ENCODE measurements at regions not wholly inside any gene's neighbourhood (a gene's known extent, or its start where the extent isn't known, plus 50 kb on each side); places are given as distances from the start of the nearest gene placed in this dataset.

DNA sequence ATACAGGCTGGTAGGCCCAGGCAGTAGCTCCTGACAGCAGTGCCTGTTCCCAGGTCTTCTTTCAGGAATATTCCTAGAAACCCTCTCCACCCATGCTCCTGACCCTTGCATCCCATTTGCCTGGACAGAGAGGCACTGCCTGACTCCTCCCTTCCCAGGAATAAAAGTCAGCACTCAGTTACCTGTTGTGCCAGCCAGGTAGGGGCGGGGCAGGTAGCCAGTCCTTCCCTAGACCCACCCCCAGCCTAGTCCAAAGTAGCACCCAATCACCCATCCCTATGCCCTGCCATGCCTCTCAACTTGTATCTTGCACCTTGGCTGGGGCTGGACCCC lies 129.9 kb downstream of the MRPL14 start:
- DNase-seq = no peak

DNA sequence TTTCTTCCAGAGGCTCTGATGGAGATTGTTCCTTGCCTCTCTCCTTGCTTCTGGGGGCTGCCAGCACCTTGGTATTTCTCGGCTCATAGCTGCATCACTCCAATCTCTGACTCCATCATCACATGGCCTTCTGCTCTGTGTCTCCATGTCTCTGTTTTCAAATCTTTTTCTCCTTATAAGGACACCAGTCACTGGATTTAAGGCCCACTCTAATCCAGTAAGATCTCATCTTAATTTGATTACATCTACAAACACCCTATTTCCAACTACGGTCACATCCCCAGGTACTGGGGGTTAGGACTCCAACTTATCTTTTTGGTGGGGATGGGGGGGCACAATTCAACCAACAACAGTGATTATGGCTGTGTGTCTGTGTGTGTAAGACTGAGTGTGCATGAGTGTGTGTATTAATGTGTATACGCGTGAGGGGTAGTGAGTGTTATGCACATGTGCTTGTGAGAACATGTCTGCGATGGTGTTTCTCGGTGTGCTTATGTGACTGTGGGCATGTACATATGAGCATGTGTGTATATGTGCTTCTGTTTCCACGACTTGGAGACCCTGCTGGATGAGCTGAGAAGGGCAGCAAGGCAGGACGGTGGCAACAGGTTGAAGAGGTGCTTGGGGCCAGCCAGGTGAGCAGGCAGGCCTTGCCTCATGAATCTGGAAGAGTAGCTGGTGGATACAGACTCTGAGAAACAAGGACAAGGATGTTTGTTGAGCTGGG lies 130.5 kb downstream of the MRPL14 start:
- DNase-seq = no peak

DNA sequence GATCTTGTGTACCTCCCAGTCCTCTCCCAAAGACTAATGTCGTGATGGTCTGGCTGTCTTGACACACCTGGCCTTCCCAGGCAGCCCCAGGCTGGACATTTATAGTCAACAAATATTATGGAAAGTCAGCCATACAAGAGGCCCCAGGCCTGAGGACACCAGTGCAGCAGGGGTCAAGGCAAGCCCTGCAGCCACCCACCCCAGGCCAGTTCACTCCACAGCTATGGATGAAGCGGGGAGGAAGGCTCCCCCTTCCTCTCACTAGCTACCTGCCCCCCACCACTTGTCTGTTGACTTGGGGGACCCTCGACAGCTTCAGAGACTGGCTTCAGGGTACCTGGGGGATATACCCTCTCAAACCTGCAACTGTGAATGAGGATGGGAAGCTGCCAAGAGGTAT lies 132.1 kb downstream of the MRPL14 start:
- DNase-seq = no peak

DNA sequence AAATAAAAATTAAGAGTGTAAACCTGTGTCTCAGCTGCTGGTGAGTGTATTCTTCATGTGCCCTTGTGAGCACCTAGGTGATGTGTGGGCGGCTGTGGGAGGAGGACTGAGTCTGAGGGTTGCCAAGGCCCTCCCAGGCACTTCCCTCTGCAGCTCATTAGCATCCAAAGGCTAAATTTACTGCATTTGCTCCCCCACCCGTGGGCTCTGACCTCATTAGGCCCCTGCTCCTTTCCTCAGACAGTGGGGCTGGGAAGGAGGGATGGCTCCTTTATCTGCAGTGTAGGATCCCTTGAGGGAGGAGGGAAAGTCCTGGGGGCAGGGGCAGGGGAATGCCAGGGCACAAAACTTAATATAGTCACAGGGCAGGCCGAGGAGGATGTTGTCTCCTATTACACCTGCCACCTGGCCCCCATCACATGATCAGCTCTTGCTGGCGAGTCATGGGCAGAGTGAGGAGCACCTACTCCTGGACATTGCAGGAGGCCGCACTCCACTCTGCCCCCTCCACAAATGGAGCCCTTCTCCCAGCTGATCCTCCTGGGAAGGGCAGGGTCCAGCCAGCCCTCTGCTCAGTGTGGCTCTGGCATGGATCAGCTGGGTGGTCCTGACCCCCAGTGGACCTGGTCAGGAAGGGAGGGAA lies 133.2 kb downstream of the MRPL14 start:
- DNase-seq = no peak

DNA sequence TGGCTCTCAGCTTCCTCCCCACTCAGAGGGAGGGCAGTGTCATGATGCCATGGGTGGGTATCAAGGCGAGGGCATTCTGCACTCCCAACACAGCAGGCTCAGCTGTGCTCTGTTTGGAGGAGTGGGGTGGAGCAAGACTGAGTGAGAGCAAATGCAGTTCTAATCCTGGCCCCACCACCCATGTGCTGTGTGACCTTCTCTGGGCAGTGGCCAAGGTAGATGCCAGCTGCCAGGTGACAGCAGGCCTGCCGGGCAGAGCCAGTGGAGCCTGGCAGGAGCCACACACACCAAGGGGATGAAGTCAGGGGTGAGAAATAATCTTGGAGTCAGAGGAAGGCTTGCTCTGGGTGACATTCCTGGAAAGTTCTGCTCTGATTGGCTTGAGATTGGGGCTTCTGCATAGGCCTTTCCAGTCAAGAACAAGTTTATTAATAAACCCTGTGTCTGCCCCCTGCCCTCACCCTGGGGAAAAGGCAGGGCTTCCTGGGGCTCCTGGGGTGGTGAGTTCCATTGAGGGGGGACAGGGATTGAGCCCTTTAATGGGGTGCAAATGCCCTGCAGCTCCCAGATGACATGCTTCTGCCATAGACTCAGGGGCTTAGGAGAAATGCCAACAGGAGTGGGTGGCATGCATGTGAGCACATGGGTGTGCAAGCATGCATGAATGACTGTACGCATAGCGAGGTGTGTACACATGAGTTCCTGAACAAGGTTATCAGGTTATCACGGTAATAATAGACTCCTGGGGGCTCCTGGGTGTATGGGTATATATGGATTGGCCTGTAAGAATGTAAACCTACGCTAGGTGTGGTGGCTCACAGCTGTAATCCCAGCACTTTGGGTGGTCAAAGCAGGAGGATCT lies 134.2 kb downstream of the MRPL14 start:
- no peak for DNase-seq

DNA sequence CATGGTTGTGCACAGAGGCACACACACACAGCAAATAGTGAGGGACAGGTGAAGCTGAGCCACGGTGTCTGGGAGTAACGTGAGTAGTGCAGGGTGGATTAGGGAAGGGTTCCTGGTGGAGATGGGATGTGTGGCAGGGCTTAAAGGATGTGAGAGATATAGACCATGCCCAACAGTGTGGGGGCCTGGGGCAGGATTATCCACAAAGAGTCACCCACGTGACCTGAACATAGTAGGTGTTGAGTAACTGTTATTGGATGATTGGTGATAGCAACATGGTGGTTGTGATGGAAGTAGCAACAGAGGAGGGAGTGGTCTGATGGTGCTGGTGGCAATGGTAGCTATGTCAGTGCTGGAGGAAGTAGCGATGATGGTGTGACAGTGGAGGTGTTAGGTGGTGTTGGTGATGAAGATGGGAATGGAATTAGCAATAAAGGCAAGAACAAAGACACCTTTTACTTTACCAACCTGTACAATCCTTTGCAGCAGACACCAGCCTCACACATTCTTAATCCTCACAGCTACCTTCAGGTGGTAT lies 135.1 kb downstream of the MRPL14 start:
- no peak for DNase-seq

DNA sequence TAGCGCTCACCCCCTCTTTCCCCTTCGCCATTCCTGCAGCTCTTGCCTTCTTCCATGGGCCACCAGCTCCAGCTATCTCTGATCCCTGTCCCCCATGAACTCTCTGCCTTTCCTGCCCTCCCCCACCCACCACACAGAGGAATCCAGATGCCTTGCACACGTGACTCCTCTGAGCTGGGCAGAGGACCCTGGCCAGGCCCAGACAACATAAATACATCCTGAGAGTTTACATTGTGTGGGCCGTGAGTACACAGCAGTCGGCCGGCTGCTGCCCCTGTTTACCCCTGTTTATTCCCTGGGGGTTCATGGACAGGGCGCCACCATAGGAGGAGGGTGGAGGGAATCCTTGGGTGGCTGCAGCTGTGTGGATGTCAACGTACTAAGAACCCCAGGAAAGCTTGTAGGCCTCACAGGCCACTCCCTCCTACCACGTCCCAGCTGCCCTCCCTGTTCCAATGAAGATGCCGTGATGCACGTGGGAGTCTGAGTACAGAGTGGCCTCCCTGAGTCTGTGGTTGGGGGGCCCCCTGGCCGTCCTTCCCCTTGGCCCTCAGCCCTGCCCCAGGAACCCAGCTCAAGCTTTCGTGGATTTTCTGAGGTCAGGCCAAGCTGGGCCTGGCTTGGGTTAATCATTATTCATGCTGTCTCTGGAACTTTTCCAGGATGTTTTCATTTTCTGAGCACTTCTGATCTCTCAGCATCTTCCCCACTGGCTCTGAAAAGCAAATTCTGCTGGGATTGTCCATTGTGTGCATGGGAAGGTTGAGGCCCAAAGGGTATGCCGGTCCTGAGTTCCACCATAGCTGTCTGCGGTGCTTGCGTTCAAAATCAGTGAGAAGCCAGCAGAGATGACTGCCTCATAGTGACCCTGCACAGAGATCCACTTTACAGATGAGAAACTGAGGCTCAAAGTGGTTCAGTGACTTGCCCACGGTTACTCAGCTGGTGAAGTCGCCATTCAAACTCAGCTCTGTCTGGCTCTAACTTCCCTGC lies 136.3 kb downstream of the MRPL14 start:
- no peak for DNase-seq

DNA sequence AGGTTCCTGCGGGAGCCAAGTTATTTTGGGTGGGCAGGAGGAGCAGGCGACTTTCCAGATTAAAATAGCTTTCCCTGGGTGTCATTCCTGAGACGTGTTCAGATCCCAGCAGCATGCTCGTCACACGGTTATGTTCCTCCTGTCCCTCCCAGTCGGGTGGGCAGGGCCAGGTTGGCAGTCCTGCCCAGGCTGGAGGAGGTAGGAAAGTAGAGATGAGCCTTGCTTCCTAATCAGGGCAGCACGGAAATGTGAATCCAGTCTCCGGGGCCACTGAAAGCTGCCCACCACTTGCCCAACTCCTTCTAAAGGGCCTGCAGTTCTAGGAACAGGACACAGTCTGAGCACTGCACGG lies 137.0 kb downstream of the MRPL14 start:
- DNase-seq = no peak

DNA sequence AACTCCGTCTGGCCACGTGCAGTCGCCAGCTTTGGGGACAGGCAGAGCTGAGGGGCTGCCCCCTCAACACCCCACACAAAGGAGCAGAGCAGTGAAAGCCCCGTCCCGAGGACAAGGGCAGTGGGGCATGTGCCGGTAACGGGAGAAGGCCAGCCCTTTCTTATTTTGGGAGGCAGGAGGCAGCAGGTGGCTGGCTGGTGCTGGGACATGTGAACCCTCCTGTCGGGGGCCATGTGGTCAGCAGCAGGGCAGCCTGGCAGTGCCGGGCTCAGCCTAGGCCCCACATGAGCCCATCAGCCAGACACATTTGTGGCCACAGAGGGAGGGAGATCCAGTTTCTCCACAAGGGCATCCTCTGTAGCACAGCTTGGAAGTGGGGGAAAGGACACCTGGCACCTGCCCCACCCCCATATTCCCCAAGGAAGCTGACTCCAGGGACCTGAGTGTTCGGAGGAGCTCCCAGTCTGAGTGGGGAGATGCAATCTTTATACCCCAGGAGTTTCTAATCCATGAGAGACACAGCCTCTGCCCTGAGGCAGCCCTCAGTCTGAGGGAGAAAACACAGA lies 137.6 kb downstream of the MRPL14 start:
- DNase-seq = no peak

DNA sequence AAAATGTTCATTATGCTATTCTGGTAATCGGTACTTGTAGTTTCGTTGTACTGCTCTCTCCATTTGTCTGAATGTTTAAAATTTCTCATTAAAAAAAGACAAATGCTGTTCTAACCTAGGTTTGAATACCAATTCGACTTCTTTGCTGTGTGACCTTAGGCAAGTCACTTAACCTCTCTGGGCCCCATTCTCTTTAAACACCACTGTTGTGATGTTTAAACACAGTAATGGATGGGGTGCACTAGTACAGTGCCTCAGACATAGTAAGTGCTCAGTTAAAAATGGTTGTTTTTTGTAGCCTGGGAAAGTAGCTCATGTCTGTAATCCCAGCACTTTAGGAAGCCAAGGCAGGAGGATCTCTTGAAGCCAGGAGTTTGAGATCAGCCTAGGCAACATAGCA lies 138.5 kb downstream of the MRPL14 start:
- DNase-seq = no peak

DNA sequence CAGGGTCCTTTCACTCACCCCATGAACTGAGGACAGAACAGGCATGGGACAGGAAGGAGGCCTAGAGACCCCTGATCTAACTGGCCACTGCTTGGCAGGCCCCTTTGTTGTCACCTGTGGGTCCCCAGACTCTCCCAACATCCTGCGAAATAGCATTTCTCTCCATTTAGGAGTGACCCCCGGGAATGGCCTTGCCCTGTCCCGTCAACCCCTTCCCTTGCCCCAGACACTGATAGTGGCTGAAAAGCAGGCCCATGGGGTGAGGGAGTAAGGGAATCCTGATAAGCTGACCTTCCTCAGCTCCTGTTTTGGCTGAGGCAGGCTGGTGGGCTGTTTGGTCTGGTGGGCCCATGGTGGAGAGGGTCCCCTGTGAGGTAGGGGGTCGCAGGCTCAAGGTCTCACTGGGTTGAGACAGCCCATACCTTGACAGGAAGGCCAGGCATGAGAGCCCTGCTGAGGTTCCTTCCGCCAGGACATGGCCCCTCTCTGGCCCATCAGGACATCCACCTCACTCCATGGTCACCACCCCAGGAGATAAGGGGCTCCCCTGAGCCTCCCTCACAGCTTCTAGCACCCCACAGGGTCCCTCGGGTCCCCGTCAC lies 139.3 kb downstream of the MRPL14 start:
- DNase-seq = no peak

DNA sequence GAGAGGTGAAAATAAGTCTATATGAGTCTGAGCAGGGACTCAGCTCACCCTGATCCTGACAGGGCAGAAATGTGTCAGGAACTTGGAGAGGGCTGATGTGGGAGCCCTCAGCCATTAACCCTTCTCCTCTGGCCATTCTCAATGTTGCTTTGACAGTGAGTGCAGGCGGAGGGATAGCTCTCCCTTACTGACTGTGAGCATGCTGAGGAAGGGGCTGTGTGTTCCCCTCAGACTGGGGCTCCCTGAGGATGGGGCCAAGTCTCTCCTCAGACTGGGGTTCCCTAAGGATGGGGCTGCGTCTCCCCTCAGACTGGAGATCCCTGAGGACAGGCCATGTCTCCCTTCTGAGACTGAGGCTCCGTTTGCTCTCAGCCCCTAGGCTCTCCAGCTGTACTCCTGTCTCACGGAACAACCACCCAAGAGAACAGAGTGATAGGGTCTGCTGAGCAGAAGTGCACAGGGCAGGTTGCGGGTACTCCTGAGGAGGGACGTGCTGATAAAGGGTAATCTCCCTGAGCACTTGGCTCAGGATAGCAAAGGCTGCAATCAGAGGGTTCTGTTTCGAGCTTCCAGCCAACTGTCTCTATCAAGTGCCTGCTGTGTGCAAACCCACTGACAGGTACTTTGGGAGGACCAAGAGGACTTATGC lies 141.0 kb downstream of the MRPL14 start:
- no peak for DNase-seq

DNA sequence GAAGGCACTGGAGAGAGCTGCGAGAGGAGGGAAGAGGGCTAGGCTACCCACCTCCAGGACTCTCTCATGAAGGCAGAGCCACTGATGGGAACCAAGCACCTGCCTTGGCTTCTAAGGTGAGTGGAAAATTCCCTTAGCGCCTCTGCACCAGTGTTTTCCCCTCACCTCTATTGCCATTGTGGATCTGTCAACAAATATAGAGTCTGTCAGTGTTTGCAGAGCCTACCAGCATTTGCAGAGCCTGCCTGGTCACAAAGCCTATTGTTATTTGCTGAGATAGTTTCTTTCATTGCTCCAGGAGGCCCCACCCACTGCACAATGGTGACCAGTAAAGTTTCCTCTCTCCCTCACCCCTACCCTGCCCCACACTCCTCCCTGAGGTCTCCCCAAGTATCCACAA lies 141.9 kb downstream of the MRPL14 start:
- no peak for DNase-seq

DNA sequence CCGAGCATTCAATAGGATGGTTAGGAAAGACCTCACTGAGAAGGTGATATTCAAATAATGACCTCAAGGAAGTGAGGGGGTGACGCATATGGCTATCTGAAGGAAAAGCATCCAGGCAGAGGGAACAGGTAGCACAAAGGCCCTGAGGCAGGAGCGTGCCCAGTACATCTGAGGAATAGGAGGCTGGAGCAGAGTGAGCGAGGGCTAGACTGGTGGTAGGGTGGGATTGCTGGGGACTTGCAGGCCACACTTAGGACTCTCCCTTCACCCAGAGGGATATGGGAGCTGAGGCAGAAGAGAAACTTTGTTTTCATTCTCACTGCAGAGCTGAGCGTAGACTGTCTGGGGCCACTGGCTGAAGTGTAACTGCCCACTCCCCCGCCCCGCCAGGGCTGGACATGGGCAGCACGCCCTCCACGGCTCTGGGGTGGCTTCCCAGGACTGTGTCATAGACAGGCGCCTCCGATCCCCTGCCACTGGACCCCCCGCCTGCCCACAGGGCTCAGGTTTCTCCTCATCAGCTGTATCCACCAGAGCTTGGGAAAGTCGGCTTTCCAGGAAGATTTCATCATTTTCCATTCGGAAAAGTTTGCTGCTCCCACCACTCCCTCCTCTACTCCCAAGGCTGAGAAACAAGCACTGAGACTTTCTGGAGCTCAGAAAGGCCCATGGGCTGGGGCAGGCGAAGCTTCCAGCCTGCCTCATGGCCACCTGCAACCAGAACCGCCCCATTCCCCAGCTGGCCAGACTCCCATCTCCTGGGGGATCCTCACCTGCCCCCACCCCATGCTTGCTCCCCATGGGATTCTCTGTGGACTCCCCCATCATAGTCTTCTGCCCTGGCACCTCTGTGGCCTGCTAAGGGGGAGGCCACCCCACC lies 142.6 kb downstream of the MRPL14 start:
- no peak for DNase-seq

DNA sequence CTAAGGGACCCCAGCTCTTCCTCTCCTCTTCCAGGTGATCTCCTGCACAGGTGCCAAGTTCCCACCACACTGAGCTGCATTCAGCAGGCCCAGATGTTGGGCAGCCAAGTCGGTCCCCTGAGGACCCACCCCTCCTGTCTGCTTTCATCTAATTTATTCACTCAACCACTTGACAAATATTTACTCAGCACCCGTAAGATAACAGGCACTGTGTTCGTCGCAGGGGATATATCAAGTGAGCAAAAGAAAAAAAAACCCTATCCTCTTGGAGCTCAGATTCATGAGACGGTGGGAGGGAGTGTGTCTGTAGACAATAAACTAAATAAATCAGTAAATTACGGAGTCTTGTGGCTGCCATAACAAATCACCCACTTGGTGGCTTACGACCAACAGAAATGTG lies 143.6 kb downstream of the MRPL14 start:
- DNase-seq = no peak

DNA sequence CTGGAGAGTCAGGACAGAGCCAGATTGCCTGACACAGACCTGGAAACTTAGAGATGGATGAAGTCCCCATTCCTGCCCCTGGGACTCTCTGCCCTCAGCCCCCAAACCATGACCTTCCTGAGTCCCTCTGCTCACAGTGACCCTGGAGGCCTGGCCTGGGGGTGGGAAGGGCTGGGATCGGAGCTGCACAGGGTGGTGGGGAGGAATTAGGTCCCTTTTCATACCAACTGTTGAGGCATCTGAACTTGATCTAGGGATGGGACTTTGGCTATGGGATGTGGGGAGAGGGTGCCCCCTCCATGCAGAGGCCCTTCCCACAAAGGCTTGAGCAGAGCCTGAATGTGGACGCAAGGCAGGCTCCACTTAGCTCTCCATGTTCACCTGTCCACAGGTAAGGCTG lies 144.1 kb downstream of the MRPL14 start:
- peak; percentile 37 for DNase-seq

DNA sequence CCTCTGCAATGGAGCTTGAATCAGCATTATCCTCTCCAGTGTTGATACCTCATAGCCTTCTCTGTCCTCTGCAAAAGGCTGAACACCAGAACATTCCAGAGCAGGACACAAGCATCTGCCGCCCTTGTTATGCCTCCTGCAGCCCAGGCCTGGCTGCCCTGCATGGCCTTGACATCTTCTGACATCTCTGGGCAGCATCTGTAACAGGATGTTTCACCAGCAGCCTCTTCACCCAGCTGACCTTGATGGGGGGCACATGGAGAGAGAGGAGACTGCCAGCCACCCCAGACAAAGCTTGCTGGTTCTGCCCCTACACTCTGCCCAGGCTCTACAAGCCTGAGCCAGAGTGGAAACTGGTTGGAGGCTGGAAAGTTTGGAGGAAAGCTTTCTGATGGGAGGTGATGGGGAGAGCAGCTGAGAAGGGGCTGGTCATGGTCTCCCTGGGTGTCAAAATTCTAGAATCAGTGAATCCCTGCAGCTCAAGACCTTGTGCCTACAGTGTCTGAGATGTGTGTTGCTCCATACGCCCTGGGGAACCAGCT lies 145.1 kb downstream of the MRPL14 start:
- DNase-seq = peak; percentile 17

DNA sequence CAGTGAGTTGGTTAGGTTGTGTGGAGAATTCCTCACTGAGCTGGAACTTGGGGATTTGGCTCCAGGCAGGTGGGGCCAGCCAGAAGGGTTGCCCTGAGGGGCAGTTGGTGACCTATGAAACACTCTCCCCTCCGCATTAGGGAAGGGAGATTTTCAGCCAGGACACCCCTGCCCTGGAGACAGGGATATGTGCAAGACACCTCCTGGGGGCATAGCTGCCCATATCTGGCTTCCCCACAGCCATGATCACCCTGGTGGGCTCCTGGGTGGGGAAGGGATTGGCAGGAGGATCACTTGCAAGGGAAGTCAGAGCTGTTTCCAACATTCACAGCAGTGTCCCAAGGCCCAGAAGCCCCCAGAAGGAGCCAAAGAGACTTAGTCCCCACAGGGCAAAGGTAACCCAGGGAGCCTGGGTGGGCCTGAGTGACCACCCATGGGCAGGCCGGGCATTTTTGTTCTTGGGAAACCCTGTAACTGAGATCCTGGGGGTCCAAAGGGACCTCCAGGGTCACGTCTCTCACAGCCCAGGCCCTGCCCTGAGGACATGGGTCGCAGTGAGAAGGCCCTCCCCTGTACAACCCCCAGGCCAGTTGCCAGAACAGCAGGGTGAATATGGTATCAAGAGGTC lies 145.8 kb downstream of the MRPL14 start:
- peak; percentile 21 for DNase-seq

DNA sequence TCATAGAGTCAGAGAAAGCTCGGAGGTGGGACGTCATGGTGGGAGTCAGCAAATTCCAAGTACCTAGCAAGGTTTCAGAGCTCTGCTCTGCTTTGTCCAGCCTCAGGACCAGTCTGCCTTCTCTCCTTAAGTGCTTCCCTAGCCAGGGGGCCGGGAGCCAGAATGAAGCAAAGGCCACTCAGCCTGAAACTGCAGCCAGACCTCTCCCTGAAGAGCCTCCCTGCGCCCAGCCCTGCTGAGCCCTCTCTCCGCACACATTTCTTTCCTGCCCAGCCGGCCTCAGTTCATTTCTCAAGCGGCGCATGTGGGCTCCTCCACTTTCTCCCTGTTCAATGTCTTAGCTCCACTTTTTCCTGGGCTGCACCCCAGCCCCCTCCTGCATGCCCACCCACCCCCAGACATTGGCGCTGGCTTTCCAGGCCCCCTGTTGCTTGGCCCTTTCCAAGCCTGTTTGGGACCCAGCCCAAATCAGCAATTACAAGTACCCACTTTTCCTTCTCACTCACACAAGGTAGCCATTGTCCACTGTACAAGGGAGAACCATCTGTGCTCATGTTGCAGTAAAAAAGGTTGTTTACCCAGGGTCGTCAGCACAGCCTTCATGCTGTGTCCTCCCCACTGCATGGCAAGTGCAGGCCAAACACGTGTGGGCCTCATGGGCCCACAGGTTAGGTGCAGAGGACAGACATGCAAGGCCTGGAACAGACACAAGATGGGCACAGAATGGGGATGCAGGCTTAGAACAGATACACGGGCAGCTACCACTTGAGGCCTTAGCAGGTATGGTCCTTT lies 147.1 kb downstream of the MRPL14 start:
- DNase-seq = peak; percentile 35

All from activated CD8-positive, alpha-beta memory T cell treated with anti-CD3 and anti-CD28 coated beads for 24 hours (primary cell).